Adrenal gland (tissue), 9 donors: ENCODE measurements at regions not wholly inside any gene's neighbourhood (a gene's known extent, or its start where the extent isn't known, plus 50 kb on each side); places are given as distances from the start of the nearest gene placed in this dataset.

Experiments
- DNase-seq, 7 donors: peaks; one replicate each; pipeline ENCODE4 v3.0.0-alpha.2; 2019 to 2020
- H3K27ac ChIP-seq, 5 donors: fragments of 200-600 bp; sonication (generic) in 4 of 5; 1 replicate in 3 of 5; 2 replicates in 2 of 5; pipeline versions ENCODE4 v1.5.1 to v1.8.0; 2016 to 2020; ENCODE audit warnings: mild to moderate bottlenecking in 1 of 5
- H3K27me3 ChIP-seq: fragments of 200-600 bp; 2 replicates; pipeline ENCODE4 v1.8.0; 2021
- H3K36me3 ChIP-seq, 2 donors: fragments of 200-600 bp; replicated peaks in 1 of 2; 1 replicate in 1 of 2; 2 replicates in 1 of 2; pipeline versions ENCODE4 v1.5.1 to v1.8.0; 2018 to 2022
- H3K4me1 ChIP-seq, 2 donors: fragments of 200-600 bp; replicated peaks in 1 of 2; 1 replicate in 1 of 2; 2 replicates in 1 of 2; pipeline versions ENCODE4 v1.5.1 to v1.8.0; 2018 to 2021
- H3K4me3 ChIP-seq, 4 donors: fragments of 200-600 bp; sonication (generic) in 3 of 4; one replicate each; pipeline ENCODE4 v1.5.1; 2016 to 2018
- H3K9me3 ChIP-seq, 3 donors: fragments of 200-600 bp; sonication (generic) in 1 of 3; replicated peaks in 1 of 3; 1 replicate in 2 of 3; 2 replicates in 1 of 3; pipeline versions ENCODE4 v1.5.1 to v1.8.0; 2016 to 2021
- POLR2A ChIP-seq, 2 donors: fragments of 450-650 bp; IDR thresholded peaks; one replicate each; pipeline ENCODE4 v1.6.1; 2017; ENCODE audit warnings: antibody characterized with exemption in 2 of 2, mild to moderate bottlenecking in 2 of 2, moderate library complexity in 1 of 2
- WGBS, 4 donors: extraction: QIAGEN DNeasy Blood & Tissue Kit in 2 of 4; methylation state at CpG; one replicate each; pipeline versions ENCODE4 v1.1.5 to v1.1.7; 2013 to 2017; 5-methylcytosine and 5-hydroxymethylcytosine counted together
- intact Hi-C, 2 donors: fragments of 100-400 bp; cut with DNase I; formaldehyde crosslinking; loops; one replicate each; pipeline versions ENCODE4 v1.14.1 to v1.15.0; 2022 to 2023
- TF ChIP-seq, protein P1 (sequence below), 6 experiments: fragments of 450-650 bp in 4 of 6; fragments of 200-600 bp in 2 of 6; sonication (generic) in 1 of 6; IDR thresholded peaks; 1 replicate in 5 of 6; 2 replicates in 1 of 6; pipeline versions ENCODE4 v1.5.1 to v1.8.0; 2016 to 2021; ENCODE audit warnings: antibody characterized with exemption in 6 of 6, mild to moderate bottlenecking in 2 of 6, moderate library complexity in 1 of 6
- donor health status: healthy with polysubstance abuse.
- donor health status: Bipolar disorder and iron deficiency.
- donor health status: DM: yes; HTN: yes; CAD: no.
- donor health status: DM: no; HTN: no; CAD: no.
- donor health status: DM: no; HTN: no; CAD: no.

- H3K9me3 ChIP-seq, result no peaks in the 10 kb centered on the region
- TF ChIP-seq, protein P1, sequence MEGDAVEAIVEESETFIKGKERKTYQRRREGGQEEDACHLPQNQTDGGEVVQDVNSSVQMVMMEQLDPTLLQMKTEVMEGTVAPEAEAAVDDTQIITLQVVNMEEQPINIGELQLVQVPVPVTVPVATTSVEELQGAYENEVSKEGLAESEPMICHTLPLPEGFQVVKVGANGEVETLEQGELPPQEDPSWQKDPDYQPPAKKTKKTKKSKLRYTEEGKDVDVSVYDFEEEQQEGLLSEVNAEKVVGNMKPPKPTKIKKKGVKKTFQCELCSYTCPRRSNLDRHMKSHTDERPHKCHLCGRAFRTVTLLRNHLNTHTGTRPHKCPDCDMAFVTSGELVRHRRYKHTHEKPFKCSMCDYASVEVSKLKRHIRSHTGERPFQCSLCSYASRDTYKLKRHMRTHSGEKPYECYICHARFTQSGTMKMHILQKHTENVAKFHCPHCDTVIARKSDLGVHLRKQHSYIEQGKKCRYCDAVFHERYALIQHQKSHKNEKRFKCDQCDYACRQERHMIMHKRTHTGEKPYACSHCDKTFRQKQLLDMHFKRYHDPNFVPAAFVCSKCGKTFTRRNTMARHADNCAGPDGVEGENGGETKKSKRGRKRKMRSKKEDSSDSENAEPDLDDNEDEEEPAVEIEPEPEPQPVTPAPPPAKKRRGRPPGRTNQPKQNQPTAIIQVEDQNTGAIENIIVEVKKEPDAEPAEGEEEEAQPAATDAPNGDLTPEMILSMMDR (IDR thresholded peaks at IDR 0.05), result no peak
- TF ChIP-seq POLR2A (IDR thresholded peaks at IDR 0.05), result no peak
- no peak for DNase-seq
- 70 to 74% (median 71%) methylated on average over 5 of the region's 5 CpGs for WGBS, 4 donors
- H3K4me1 ChIP-seq, result no peaks in the 10 kb centered on the region
- no peak overlapping the region for H3K4me3 ChIP-seq
- H3K27ac ChIP-seq, result no peak overlapping the region
- no peaks in the 10 kb centered on the region for H3K36me3 ChIP-seq
- intact Hi-C loops, result no loop called here
- H3K27me3 ChIP-seq, result no peaks in the 10 kb centered on the region
These were observed 345.0 kb downstream of the TRIML1 start for GRCh38 chr4:188484256-188484655.

DNA sequence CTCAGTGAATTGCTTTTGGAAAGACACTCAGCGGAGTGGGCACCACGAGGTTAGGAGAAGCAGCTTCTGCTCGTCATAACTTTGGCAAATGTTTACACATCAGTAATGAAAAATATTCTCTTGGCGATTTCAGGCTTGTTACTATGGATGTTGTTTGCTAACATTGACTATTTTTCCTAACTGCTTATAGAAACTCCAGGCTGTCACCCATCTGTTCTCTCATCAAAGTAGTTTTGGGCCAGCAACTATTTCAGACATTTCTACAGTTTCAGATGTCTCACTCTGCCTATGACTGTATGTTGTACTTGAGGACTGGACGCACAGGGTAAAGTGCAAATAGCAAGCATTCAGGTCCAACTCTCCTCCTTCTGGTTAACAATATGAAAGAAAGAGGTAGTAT, 346.7 kb downstream of the TRIML1 start:
- TF ChIP-seq POLR2A (IDR thresholded peaks at IDR 0.05), result no peak
- TF ChIP-seq, protein P1 (IDR thresholded peaks at IDR 0.05), result no peak
- no peak overlapping the region for H3K27ac ChIP-seq
- H3K27me3 ChIP-seq, result no peaks in the 10 kb centered on the region
- intact Hi-C loops, result no loop called here
- H3K4me3 ChIP-seq, result no peak overlapping the region
- H3K4me1 ChIP-seq, result no peaks in the 10 kb centered on the region
- WGBS, 4 donors, result 87 to 91% (median 89%) methylated on average over 5 of the region's 5 CpGs
- H3K36me3 ChIP-seq, result no peaks in the 10 kb centered on the region
- DNase-seq, result no peak
- H3K9me3 ChIP-seq, result no peaks in the 10 kb centered on the region

GRCh38 chr4:188492886-188493285, 353.6 kb downstream of the TRIML1 start:
- Histone ChIP-seq H3K27ac (no peak overlapping the region), H3K9me3 (no peaks in the 10 kb centered on the region), H3K4me1 (no peaks in the 10 kb centered on the region), H3K36me3 (no peaks in the 10 kb centered on the region), H3K27me3 (no peaks in the 10 kb centered on the region), H3K4me3 (no peak overlapping the region)
- TF ChIP-seq, protein P1 (IDR thresholded peaks at IDR 0.05), result no peak
- no peak for TF ChIP-seq POLR2A (IDR thresholded peaks at IDR 0.05)
- no peak for DNase-seq
- 19 to 32% (median 26%) methylated on average over 6 of the region's 6 CpGs for WGBS, 4 donors
- intact Hi-C loops, result no loop called here

DNA sequence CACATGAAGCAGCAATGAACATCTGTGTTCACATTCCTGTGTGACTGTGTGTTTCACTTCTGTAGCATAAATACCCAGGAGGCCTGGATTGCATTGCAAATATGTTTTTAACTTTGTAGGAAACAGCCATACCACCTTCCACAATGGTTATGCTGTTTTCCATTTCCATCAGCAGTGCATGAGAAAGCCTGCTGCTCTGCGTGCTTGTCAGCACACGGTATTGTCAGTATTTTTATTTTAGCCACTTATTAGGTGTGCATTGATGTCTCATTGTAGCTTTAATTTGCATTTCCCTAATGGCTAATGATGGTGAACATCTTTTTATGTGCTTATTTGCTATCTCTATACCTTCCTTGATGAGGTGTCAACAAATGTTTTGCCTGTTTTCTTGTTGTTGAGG, 355.9 kb downstream of the TRIML1 start:
- H3K4me3 ChIP-seq, result no peak overlapping the region
- no peaks in the 10 kb centered on the region for H3K4me1 ChIP-seq
- DNase-seq, result no peak
- no peaks in the 10 kb centered on the region for H3K36me3 ChIP-seq
- no peaks in the 10 kb centered on the region for H3K27me3 ChIP-seq
- no peak overlapping the region for H3K27ac ChIP-seq
- intact Hi-C loops, result no loop called here
- TF ChIP-seq POLR2A (IDR thresholded peaks at IDR 0.05), result no peak
- TF ChIP-seq, protein P1 (IDR thresholded peaks at IDR 0.05), result no peak
- no peaks in the 10 kb centered on the region for H3K9me3 ChIP-seq
- 66 to 98% (median 85%) methylated on average over 2 of the region's 2 CpGs for WGBS, 4 donors
